SK-N-DZ (cell line): ENCODE measurements at regions not wholly inside any gene's neighbourhood (a gene's known extent, or its start where the extent isn't known, plus 50 kb on each side); places are given as distances from the start of the nearest gene placed in this dataset.
"Not testable (repeated sequence)": the region's sequence is repeated elsewhere in the genome, so short reads cannot be mapped to it uniquely, and the experiment has no call there.

Source experiments
- DNase-seq: peaks from one replicate; pipeline ENCODE4 v3.0.0-alpha.2; 2015; ENCODE audit warnings: low spot score

GRCh38 chr2:84217456-84217855, 241.6 kb downstream of the SUCLG1 start:
- peak; percentile 33 for DNase-seq

DNA sequence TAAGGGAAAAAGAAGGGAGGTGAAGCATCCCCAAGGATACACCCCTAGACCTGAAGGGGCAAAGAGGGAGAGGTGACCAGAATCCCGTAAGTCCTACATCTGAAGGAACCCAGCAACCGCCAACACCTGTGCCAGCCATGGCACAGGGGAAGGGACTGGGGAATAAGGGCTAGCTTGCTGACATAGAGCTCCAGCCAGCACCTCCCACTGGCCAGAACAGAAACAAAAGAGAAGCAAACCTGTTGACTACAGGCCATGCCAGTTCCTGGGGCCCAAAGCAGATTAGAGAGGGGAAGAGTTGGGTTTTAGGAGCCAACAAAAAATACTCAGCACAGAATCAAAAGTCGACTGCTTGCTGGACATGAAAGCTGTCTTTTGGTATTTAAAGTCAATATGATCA, 244.6 kb downstream of the SUCLG1 start:
- DNase-seq = no peak

DNA sequence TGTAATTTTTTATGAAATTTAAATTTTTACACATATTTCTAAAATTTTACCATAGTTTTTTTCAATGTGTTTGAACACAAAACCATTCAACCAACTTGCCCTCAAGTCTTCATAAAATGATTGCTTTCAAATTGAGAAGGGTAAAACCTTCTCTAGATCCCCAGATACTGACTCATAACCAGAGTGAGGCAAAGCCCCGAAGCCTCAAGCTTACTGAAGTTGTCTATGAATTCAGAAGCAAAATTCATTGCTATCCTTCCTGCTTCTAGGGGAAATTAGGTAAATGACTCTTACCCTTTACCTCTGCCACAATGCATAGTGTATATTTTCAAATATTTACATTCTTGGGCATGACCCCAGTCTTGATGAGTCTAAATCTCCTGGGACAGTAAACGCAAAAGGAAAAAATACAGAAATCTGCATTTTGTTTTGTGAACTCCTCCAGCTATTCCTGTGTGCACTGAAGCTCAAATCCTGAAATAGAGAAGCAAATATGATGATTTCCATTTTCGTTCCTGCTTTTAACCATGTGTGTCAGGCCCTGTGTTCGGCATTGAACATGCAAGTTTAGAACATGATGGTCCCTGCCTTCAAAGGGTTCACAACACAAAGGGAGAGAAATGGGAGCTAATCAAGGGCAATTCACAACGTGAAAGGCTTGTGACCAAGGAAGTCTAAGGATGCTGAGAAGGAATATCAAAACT, 246.3 kb downstream of the SUCLG1 start:
- no peak for DNase-seq

GRCh38 chr2:84209941-84210340, 249.1 kb downstream of the SUCLG1 start:
- DNase-seq = no peak

DNA sequence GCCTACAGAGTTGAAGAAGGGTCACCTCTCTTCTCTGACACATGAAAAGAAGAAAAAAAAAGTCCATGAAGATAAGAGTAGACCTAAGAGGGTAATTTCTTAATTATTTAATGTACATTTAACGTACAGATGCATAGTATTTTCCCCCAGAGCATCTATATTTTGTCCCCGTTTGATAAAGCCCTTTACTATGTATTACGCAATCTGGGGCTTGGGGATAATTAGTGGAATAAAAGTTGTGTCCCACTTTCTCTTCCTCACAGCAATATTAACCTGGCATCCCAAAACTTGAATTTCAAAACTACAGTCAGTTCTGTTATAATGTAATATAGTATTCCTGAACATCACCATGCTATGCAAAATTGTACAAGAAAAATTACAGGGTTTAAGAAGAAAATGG, 254.1 kb downstream of the SUCLG1 start:
- DNase-seq = no peak

DNA sequence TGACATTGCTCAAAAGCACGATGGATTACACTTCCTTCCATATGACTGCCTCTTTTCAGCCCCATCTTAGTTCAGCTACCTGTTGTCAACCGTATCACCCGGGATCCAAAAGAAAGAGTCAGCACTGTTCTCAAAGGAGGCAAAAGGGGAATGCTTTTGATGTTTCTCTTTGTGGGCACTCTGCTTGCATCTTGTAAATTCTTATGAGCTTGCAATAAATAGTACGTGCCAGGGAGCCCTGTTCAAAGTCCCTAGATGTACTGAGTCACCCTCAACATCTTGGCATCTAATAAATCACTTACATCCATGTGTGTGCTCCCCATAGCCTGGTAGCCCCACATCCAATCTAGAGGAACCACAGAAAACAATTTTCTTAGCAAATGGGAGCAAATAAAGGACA, 256.9 kb downstream of the SUCLG1 start:
- DNase-seq = no peak

- DNase-seq = no peak
Observed at GRCh38 chr2:84201158-84201557, 257.9 kb downstream of the SUCLG1 start.

- no peak for DNase-seq
Observed at GRCh38 chr2:84197901-84198300, 261.2 kb downstream of the SUCLG1 start.

GRCh38 chr2:84194949-84195644, 264.0 kb downstream of the SUCLG1 start:
- no peak for DNase-seq

DNA sequence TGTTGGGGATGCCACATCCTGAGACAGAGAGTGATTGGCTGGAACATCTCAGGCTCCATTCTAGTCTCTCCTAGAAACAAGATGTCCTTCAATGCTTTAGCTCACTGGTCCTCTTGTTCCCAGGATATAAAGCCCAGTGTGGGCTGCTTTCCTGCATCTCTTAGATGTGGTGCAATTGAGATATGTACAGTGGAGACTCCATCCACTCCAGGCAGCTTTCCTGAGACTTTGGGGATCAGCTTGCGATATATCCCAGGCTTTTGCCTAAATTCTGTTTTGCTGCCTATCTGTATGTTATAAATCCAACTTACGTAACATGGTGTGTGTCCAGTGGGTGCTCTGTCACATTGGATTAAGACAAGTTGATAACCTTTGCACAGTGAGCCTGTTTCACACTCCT, 264.9 kb downstream of the SUCLG1 start:
- no peak for DNase-seq

DNA sequence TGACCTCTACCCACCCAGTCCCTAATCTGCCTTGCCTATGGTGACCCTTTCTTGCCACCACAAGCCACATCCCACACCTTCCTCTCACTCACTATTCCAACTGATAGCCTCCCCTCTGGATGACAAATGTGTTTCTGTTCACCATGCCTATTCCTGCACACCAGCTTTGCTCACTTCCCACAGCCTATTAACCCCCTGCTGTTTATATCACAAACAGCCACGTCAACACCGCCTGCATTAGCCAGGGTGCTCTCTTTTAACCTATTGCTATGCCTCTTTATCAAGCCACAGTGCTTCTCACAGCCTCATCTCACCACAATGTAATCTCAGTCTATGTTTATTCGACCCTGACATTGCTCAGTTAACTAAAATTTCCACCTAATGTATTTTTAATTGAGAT, 271.8 kb downstream of the SUCLG1 start:
- no peak for DNase-seq

DNA sequence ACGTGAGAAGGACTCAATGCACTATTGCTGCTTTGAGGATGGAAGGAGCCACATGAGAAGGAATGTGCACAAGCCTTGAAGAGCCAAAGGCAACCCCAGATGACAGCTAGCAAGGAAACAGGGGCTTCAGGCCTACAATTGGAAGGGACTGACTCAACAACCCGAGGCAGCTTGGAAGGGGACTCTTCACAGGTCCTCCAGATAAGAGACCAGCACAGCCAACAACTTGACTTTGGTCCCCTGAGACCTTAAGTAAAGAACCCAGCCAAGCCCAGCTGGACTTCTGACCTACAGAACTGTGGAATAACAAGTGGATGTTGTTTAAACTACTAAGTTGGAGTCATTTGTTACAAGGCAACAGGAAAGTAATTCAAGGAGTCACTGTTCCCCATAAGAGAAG, 277.2 kb downstream of the SUCLG1 start:
- DNase-seq = no peak

DNA sequence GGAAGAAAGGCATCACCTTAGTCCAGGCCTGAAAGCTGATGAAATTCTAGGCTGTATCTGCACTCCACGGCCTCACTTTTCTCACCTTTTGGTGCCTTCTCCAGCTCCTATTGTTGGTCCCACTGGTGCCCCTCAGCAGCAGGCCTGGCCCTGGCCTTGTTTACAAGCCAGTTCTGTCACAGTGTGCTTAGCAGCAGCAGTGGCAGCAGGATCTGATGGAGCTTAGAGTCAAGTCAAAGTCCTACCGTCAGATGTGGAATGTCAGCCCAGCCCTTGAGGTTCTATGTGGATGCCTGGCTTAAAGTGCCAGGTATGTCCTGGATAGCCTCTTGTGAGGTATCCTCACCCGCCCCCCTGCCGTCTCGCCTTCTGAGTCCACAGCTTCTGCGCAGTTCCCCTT, 281.3 kb downstream of the SUCLG1 start:
- no peak for DNase-seq

- no peak for DNase-seq
Observed at GRCh38 chr2:84175970-84176369, 283.1 kb downstream of the SUCLG1 start.

DNA sequence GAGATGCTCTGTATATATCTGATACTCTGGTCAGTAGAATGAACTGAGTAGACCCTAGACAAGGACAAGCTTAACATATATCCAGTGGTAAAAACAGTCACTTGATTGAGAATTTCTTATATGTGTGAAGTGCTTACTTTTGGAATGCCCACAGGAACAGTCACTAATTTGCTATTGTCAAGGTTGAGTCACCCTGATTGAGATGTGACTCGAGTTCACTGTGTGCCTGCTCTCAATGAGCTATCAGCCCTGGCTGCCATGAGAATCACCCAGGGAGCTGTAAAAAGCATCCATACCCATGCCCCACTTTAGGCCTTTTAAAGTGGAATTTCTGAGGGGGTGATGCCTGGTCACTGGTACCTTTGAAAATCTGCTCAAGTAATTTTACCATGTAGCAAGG, 283.7 kb downstream of the SUCLG1 start:
- DNase-seq = no peak

GRCh38 chr2:84173041-84173440, 286.0 kb downstream of the SUCLG1 start:
- no peak for DNase-seq

DNA sequence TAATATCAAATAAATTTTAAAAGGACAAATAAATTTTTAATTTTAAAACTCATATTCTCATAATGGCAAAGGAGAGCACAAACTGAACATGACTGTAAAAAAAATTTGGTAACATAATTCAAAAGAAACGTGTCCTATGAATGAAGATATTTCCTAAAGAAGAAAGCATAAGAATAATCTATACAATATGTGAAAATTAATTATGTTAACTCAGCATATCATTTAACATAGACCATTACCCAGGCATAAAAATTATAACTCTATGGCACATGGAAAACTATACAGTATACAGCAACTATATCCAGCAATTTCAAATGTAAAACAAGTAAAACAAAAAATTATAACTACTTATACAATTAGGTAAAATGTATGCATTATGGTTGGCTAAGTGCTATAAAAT, 288.1 kb downstream of the SUCLG1 start:
- DNase-seq = no peak

DNA sequence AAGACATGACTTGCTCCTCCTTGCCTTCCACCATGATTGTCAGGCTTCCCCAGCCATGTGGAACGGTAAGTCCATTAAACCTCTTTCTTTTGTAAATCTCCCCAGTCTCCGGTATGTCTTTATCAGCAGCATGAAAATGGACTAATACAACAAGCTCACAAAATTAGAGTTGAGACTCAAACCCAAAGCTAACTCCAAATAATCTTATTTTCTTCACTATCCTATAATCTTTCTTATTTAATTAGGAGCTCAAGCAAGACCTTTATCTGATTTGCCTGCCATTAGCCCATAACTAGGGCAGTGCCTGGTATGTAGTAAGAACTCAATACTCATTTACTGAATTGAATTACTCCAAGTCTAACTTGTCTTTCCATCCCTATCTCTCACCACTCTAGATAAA, 289.2 kb downstream of the SUCLG1 start:
- DNase-seq = peak; percentile 90

- DNase-seq = not testable (repeated sequence)
Observed at GRCh38 chr2:84168552-84168951, 290.5 kb downstream of the SUCLG1 start.

DNA sequence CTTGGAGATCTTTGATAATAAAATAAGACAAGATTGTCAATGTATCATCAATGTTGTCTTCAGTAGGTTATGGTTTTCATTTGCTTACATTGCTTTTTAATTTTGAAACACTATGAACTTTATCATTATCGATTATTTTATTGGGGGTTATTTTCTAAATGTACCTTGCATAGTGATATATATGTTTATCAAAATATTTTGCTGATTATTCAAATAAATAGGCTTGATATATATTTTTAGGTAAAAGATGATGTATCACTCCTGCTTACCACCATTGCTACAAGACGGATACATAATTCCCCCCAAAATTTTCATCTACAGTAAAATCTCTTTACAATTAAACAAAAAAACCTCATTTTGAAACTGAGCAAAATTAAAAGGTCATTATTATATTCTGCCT, 293.8 kb downstream of the SUCLG1 start:
- DNase-seq = no peak

DNA sequence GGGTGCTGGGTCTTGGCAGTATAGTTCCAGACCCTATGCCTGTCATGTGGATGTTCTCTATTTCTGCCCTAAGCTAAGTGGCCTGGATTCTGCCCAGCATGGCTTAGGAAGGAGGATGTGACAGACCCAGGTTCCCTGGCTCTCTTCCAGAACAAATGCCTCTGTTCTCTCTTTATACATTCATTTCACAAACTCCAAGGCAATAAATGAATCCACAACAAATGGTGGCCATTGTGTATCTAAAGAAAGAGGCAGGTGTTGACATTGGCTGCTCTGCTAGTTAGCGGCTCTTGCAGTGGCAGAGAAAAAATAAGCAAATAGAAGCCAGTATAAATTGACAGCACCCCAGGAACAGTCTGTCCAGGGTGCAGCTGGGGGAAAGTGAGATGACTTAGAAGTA, 298.6 kb downstream of the SUCLG1 start:
- no peak for DNase-seq

DNA sequence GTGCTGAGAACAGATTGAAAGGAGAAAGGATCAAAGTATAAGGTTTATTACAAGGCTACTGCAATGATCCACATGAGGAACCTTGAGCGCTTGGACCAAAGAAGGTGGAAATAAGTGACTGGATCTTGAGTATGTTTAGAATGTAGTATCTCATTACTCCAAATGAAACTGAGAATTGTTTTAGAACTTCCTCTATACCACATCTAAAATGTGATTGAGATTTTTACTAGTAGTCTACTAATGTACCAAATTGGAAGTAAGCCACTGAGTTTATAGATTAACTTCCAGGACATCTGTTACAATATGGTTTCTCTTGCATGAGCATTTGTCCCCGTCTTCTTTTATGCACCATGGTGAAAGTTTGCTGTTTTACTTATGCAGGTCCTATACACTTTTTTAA, 300.5 kb downstream of the SUCLG1 start:
- DNase-seq = no peak

DNA sequence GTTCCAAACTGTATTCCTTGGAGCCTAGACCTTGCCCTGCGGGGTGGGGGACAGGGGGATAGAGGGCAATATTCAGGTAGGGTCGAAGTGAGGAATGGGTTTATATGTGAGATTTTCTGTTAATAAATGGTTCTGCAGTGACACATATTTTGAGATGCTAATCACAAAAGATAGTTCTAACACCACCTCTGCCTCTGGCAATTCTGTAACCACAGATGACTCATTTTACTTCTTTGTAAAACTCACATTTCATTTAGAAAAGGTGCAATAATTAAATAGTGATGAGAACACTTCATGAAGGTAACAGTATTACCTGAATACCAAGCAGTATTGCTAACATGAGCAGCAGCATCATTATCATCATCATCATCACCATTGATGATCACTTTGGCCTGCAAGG, 306.6 kb downstream of the SUCLG1 start:
- DNase-seq = no peak

- DNase-seq = no peak
Observed at GRCh38 chr2:84144345-84144744, 314.7 kb downstream of the SUCLG1 start.
